Lung (tissue), 11 donors: ENCODE measurements at regions not wholly inside any gene's neighbourhood (a gene's known extent, or its start where the extent isn't known, plus 50 kb on each side); places are given as distances from the start of the nearest gene placed in this dataset.

Experiments used
- ATAC-seq: fragments of 200-7000 bp; cut with Tn5 transposase; one replicate; pipeline ENCODE4 v1.9.1; 2020; ENCODE audit warnings: moderate number of reproducible peaks; ENCODE audit not compliant: insufficient read depth, low FRiP score
- DNase-seq, 3 donors: peaks; one replicate each; pipeline ENCODE4 v3.0.0-alpha.2; 2013 to 2017
- H3K27ac ChIP-seq, 2 donors: one replicate each; pipeline ENCODE4 v1.5.1; 2013; ENCODE audit warnings: mild to moderate bottlenecking in 2 of 2, moderate library complexity in 2 of 2, control low read depth in 1 of 2, inconsistent platforms in 1 of 2, low read depth in 1 of 2, low read length in 1 of 2
- H3K27me3 ChIP-seq, 3 donors: one replicate each; pipeline ENCODE4 v1.5.1; 2013; ENCODE audit warnings: low read length in 2 of 3; ENCODE audit not compliant: control insufficient read depth in 3 of 3, insufficient read depth in 3 of 3
- H3K36me3 ChIP-seq, 4 donors: one replicate each; pipeline ENCODE4 v1.5.1; 2013; ENCODE audit warnings: low read length in 4 of 4, mild to moderate bottlenecking in 1 of 4, moderate library complexity in 1 of 4; ENCODE audit not compliant: control insufficient read depth in 4 of 4, insufficient read depth in 4 of 4
- H3K4me1 ChIP-seq, 5 donors: one replicate each; pipeline ENCODE4 v1.5.1; 2013; ENCODE audit warnings: low read length in 5 of 5, mild to moderate bottlenecking in 2 of 5, moderate library complexity in 1 of 5; ENCODE audit not compliant: control insufficient read depth in 5 of 5, insufficient read depth in 5 of 5
- H3K4me3 ChIP-seq: one replicate; pipeline ENCODE4 v1.5.1; 2013; ENCODE audit warnings: mild to moderate bottlenecking, control low read depth, moderate library complexity
- H3K9ac ChIP-seq, 2 donors: one replicate each; pipeline ENCODE4 v1.5.1; 2013; ENCODE audit warnings: low read length in 2 of 2, control low read depth in 1 of 2; ENCODE audit not compliant: insufficient read depth in 1 of 2
- H3K9me3 ChIP-seq, 4 donors: one replicate each; pipeline ENCODE4 v1.5.1; 2013; ENCODE audit warnings: low read length in 3 of 4, mild to moderate bottlenecking in 1 of 4, moderate library complexity in 1 of 4; ENCODE audit not compliant: control insufficient read depth in 4 of 4, insufficient read depth in 3 of 4
- WGBS, 2 donors: extraction: QIAGEN DNeasy Blood & Tissue Kit; methylation state at CpG; one replicate each; pipeline ENCODE4 v1.1.7; 2013; 5-methylcytosine and 5-hydroxymethylcytosine counted together
- TF ChIP-seq, protein P1 (sequence below): IDR thresholded peaks from 2 replicates; pipeline ENCODE4 v1.5.1; 2012; ENCODE audit warnings: mild to moderate bottlenecking; ENCODE audit errors: control extremely low read depth, extremely low read depth
- donor health status: control.
- donor health status: control.
- donor health status: Bipolar disorder and iron deficiency.
- donor health status: healthy.
- donor health status: DM: yes; HTN: yes; CAD: no.

DNA sequence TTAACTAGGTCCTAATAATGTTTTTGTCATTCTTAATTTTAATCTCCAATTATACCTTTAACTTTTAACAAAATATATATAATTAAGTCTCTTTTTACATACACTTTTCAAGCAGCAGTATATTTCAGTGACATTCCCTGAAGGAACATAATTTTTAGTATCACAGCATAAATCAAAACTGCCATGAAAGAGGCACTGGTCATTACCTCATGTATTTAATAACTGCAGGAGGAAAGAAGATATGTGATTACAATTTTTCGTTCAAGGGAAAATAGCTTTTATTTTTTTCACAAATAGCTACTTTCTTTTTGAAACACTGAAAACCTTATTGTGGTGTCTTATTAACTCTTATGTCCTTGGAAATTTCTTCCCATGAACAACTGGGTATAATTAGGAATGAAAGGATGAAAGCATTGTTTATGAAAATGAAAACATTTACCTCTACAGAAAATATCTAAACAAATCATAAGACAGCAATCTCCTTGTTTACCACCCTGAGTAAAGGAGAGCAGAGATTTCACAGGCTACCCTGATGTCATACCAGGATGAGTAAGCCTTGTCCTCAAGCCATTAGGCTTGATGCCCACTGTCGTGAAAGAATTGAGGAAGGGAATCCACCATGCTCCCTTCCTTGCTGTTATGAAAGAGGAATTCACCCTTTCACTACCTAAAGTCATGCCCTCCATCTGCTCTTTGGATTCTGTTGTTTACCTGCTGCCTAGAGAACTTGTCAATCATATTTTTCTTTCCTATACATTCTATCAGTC, 877.2 kb upstream of the PCDH20 start:
- TF ChIP-seq, protein P1, sequence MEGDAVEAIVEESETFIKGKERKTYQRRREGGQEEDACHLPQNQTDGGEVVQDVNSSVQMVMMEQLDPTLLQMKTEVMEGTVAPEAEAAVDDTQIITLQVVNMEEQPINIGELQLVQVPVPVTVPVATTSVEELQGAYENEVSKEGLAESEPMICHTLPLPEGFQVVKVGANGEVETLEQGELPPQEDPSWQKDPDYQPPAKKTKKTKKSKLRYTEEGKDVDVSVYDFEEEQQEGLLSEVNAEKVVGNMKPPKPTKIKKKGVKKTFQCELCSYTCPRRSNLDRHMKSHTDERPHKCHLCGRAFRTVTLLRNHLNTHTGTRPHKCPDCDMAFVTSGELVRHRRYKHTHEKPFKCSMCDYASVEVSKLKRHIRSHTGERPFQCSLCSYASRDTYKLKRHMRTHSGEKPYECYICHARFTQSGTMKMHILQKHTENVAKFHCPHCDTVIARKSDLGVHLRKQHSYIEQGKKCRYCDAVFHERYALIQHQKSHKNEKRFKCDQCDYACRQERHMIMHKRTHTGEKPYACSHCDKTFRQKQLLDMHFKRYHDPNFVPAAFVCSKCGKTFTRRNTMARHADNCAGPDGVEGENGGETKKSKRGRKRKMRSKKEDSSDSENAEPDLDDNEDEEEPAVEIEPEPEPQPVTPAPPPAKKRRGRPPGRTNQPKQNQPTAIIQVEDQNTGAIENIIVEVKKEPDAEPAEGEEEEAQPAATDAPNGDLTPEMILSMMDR = no peak
- no peak for DNase-seq
- Histone ChIP-seq H3K9ac (no peak overlapping the region), H3K4me3 (no peak overlapping the region), H3K27ac (no peak overlapping the region), H3K4me1 (no peaks in the 10 kb centered on the region), H3K36me3 (no peaks in the 10 kb centered on the region), H3K27me3 (no peaks in the 10 kb centered on the region), H3K9me3 (no peaks in the 10 kb centered on the region)
- 50 to 55% methylated on average over 2 of the region's 2 CpGs for WGBS, 2 donors
- ATAC-seq = no peak

DNA sequence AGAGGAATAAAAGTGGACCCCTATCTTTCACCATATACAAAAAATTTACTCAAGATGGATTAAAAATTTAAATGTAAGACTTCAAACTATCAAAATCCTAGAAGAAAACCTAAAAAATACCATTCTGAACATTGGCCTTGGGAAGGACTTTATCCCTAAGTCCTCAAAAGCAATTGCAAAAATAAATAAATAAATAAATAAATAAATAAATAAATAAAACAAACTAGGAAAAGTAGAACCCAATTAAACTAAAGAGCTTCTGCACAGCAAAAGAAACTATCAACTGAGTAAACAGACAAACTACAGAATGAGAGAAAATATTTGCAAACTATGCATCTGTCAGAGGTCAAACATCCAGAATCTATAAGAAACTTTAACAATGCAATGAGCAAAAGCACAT, 874.9 kb upstream of the PCDH20 start:
- ATAC-seq = no peak
- H3K9ac ChIP-seq = no peak overlapping the region
- H3K4me3 ChIP-seq = no peak overlapping the region
- no peaks in the 10 kb centered on the region for H3K9me3 ChIP-seq
- no peaks in the 10 kb centered on the region for H3K4me1 ChIP-seq
- DNase-seq = no peak
- TF ChIP-seq, protein P1 = no peak
- H3K27me3 ChIP-seq = no peaks in the 10 kb centered on the region
- H3K36me3 ChIP-seq = no peaks in the 10 kb centered on the region
- no peak overlapping the region for H3K27ac ChIP-seq

DNA sequence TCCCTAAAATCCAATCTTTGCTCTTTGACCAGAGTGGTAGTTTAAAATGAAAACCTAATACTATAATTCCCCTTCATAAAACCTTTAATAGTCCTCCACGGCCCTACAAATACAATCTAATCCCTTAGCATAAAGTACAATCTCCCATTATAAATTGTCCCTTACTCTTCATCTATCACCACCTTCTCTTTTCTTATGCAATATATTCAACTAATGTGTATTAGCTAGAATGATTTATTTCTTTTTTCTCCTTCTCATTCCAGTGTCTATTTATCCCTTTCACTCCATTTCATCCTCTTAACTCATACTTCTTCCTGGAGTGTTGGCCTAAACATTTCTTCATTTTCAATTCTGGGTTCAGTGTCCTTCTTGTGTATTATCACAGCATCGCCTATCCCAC, 872.1 kb upstream of the PCDH20 start:
- TF ChIP-seq, protein P1 = no peak
- Histone ChIP-seq H3K27me3 (no peaks in the 10 kb centered on the region), H3K4me3 (no peak overlapping the region), H3K4me1 (no peaks in the 10 kb centered on the region), H3K9me3 (peaks cover 0 to 2% (median 0%) of the 10 kb centered on the region in 4 donors), H3K27ac (no peak overlapping the region), H3K9ac (no peak overlapping the region), H3K36me3 (no peaks in the 10 kb centered on the region)
- WGBS, 2 donors = 77 to 79% methylated on average over 2 of the region's 2 CpGs
- DNase-seq = no peak
- no peak for ATAC-seq

DNA sequence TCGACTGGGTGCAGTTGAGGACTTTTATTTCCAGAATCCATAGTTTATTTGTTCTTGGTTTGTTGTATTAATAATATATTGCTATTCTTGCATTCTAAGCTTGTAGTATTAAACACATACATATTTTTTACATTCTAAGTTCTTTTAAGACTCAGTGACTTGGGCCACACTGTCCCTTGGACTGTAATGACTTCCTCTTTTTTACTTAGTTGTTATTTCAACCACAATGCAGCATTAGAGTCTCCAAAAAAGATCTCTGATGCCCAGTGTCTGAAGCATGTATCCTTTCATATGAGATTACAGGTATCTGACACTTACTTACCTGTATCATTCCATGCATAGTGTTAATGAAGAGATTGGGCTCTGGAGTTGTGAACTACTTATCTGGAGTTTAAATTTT, 864.9 kb upstream of the PCDH20 start:
- H3K9me3 ChIP-seq = peaks cover 0 to 2% (median 0%) of the 10 kb centered on the region in 4 donors
- H3K9ac ChIP-seq = no peak overlapping the region
- H3K27ac ChIP-seq = no peak overlapping the region
- ATAC-seq (no peak), DNase-seq (no peak)
- TF ChIP-seq, protein P1 = no peak
- 75 to 86% methylated on average over 1 of the region's 1 CpG for WGBS, 2 donors
- no peaks in the 10 kb centered on the region for H3K36me3 ChIP-seq
- H3K4me3 ChIP-seq = no peak overlapping the region
- H3K4me1 ChIP-seq = no peaks in the 10 kb centered on the region
- no peaks in the 10 kb centered on the region for H3K27me3 ChIP-seq
